HEK293 (cell line): ENCODE measurements at regions not wholly inside any gene's neighbourhood (a gene's known extent, or its start where the extent isn't known, plus 50 kb on each side); places are given as distances from the start of the nearest gene placed in this dataset.

Source experiments
- FEZF1 ChIP-seq: fragments of 450-650 bp; formaldehyde crosslinking; IDR thresholded peaks from 2 replicates; pipeline ENCODE4 v1.5.1; 2016; ENCODE audit warnings: missing biosample characterization, missing genetic modification characterization
- GFI1B ChIP-seq: fragments of 450-650 bp; formaldehyde crosslinking; IDR thresholded peaks from 2 replicates; pipeline ENCODE4 v1.5.1; 2016; ENCODE audit warnings: missing biosample characterization, missing genetic modification characterization
- GLIS1 ChIP-seq: fragments of 450-650 bp; formaldehyde crosslinking; IDR thresholded peaks from 2 replicates; pipeline ENCODE4 v1.5.1; 2016; ENCODE audit warnings: missing biosample characterization, missing genetic modification characterization
- KLF8 ChIP-seq: fragments of 450-650 bp; formaldehyde crosslinking; IDR thresholded peaks from 2 replicates; pipeline ENCODE4 v1.5.1; 2016; ENCODE audit warnings: missing biosample characterization, missing genetic modification characterization
- SP7 ChIP-seq: fragments of 450-650 bp; formaldehyde crosslinking; IDR thresholded peaks from 2 replicates; pipeline ENCODE4 v1.5.1; 2016; ENCODE audit warnings: missing biosample characterization, missing genetic modification characterization
- WT1 ChIP-seq: fragments of 450-650 bp; formaldehyde crosslinking; IDR thresholded peaks from 2 replicates; pipeline ENCODE4 v1.5.1; 2016; ENCODE audit warnings: missing biosample characterization, missing genetic modification characterization
- ZBTB17 ChIP-seq: fragments of 450-650 bp; formaldehyde crosslinking; IDR thresholded peaks from 2 replicates; pipeline ENCODE4 v1.5.1; 2016; ENCODE audit warnings: missing biosample characterization, missing genetic modification characterization
- ZBTB48 ChIP-seq: fragments of 450-650 bp; formaldehyde crosslinking; IDR thresholded peaks from 2 replicates; pipeline ENCODE4 v1.5.1; 2016; ENCODE audit warnings: missing biosample characterization, missing genetic modification characterization
- ZBTB8A ChIP-seq: fragments of 450-650 bp; formaldehyde crosslinking; IDR thresholded peaks from 2 replicates; pipeline ENCODE4 v1.5.1; 2016; ENCODE audit warnings: missing biosample characterization, missing genetic modification characterization
- ZNF10 ChIP-seq: fragments of 450-650 bp; formaldehyde crosslinking; IDR thresholded peaks from 2 replicates; pipeline ENCODE4 v1.5.1; 2017; ENCODE audit warnings: missing biosample characterization, missing genetic modification characterization
- ZNF311 ChIP-seq: fragments of 450-650 bp; formaldehyde crosslinking; IDR thresholded peaks from 2 replicates; pipeline ENCODE4 v1.5.1; 2017; ENCODE audit warnings: missing biosample characterization, missing genetic modification characterization, borderline replicate concordance
- ZNF391 ChIP-seq: fragments of 450-650 bp; formaldehyde crosslinking; IDR thresholded peaks from 2 replicates; pipeline ENCODE4 v1.5.1; 2016; ENCODE audit warnings: low read depth, missing biosample characterization, missing genetic modification characterization, borderline replicate concordance
- ZNF473 ChIP-seq: fragments of 450-650 bp; formaldehyde crosslinking; IDR thresholded peaks from 2 replicates; pipeline ENCODE4 v1.5.1; 2017; ENCODE audit warnings: missing biosample characterization, missing genetic modification characterization
- ZNF548 ChIP-seq: fragments of 450-650 bp; formaldehyde crosslinking; IDR thresholded peaks from 2 replicates; pipeline ENCODE4 v1.5.1; 2016; ENCODE audit warnings: missing biosample characterization, missing genetic modification characterization
- ZNF555 ChIP-seq: fragments of 450-650 bp; formaldehyde crosslinking; conservative IDR thresholded peaks from 2 replicates; pipeline ENCODE4 v1.5.1; 2017; ENCODE audit warnings: missing biosample characterization, mild to moderate bottlenecking, missing genetic modification characterization, inconsistent platforms
- ZNF558 ChIP-seq: fragments of 450-650 bp; formaldehyde crosslinking; IDR thresholded peaks from 2 replicates; pipeline ENCODE4 v1.5.1; 2016; ENCODE audit warnings: missing biosample characterization, missing genetic modification characterization
- ZNF623 ChIP-seq: fragments of 450-650 bp; formaldehyde crosslinking; IDR thresholded peaks from 2 replicates; pipeline ENCODE4 v1.5.1; 2016; ENCODE audit warnings: missing biosample characterization, missing genetic modification characterization
- ZNF660 ChIP-seq: fragments of 450-650 bp; IDR thresholded peaks from 2 replicates; pipeline ENCODE4 v1.5.1; 2018; ENCODE audit warnings: missing biosample characterization, mild to moderate bottlenecking, missing genetic modification characterization
- ZNF701 ChIP-seq: fragments of 450-650 bp; formaldehyde crosslinking; IDR thresholded peaks from 2 replicates; pipeline ENCODE4 v1.5.1; 2016; ENCODE audit warnings: missing biosample characterization, missing genetic modification characterization
- ZNF747 ChIP-seq: fragments of 450-650 bp; formaldehyde crosslinking; IDR thresholded peaks from 2 replicates; pipeline ENCODE4 v1.5.1; 2016; ENCODE audit warnings: missing biosample characterization, missing genetic modification characterization
- ZNF843 ChIP-seq: fragments of 450-650 bp; formaldehyde crosslinking; IDR thresholded peaks from 2 replicates; pipeline ENCODE4 v1.5.1; 2016; ENCODE audit warnings: missing biosample characterization, missing genetic modification characterization
- TF ChIP-seq, protein P1 (sequence below): fragments of 450-650 bp; formaldehyde crosslinking; IDR thresholded peaks from 2 replicates; pipeline ENCODE4 v1.5.1; 2016; ENCODE audit warnings: missing biosample characterization, missing genetic modification characterization
- TF ChIP-seq, protein P2 (sequence below): fragments of 450-650 bp; formaldehyde crosslinking; IDR thresholded peaks from 2 replicates; pipeline ENCODE4 v1.5.1; 2016; ENCODE audit warnings: missing biosample characterization, missing genetic modification characterization, borderline replicate concordance
- TF ChIP-seq, protein P3 (sequence below): fragments of 450-650 bp; IDR thresholded peaks from 2 replicates; pipeline ENCODE4 v1.5.1; 2018; ENCODE audit warnings: missing biosample characterization, missing genetic modification characterization
- TF ChIP-seq, protein P4 (sequence below): fragments of 450-650 bp; formaldehyde crosslinking; IDR thresholded peaks from 2 replicates; pipeline ENCODE4 v1.5.1; 2016; ENCODE audit warnings: missing biosample characterization, missing genetic modification characterization, low read depth
- TF ChIP-seq, protein P5 (sequence below): fragments of 450-650 bp; IDR thresholded peaks from 2 replicates; pipeline ENCODE4 v1.5.1; 2018; ENCODE audit warnings: missing biosample characterization, mild to moderate bottlenecking, missing genetic modification characterization

DNA sequence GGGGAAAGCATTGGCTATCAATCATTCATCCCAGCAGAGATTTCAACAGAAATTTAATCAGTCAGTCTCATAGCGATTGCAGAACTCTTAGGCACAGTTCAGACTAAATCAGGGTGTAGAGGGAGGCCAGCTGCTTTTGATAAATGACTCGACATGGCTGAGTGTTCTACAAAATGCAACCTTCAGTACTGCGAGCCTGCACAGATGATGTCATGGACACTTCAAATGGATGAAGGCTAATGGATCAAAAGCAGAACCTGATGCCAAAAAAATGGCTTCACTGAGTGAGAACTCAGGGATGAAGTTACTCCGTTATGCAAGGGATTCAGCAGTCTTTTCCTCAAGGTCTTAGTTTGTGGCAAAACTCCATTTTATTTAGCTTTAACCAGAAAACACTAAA is 167.3 kb downstream of the DACT1 start (continued):
- TF ChIP-seq ZNF391 (tag by site-specific recombination) (no peak), GFI1B (tag by site-specific recombination) (peak; percentile 90), ZBTB48 (tag by site-specific recombination) (peak; percentile 29; the same call in 1 of the 2 replicates), ZNF473 (no peak), WT1 (peak; percentile 86), KLF8 (tag by site-specific recombination) (peak; percentile 29), ZNF558 (tag by site-specific recombination) (0 out of 2 replicates have a peak, but pooled peaks have one; percentile 17), ZNF311 (tag by site-specific recombination) (no peak), ZNF548 (no peak), SP7 (tag by site-specific recombination) (peak; percentile 85), ZBTB8A (peak; percentile 77), ZNF660 (tag by site-specific recombination) (peak; percentile 82; the same call in 1 of the 2 replicates), ZNF701 (tag by site-specific recombination) (no peak), FEZF1 (tag by site-specific recombination) (peak; percentile 60; the same call in 1 of the 2 replicates), ZNF747 (tag by site-specific recombination) (no peak), GLIS1 (tag by site-specific recombination) (no peak), ZNF843 (tag by site-specific recombination) (peak; percentile 72; the same call in 1 of the 2 replicates), ZBTB17 (tag by site-specific recombination) (peak; percentile 86), ZNF555 (tag by site-specific recombination) (no peak), ZNF623 (tag by site-specific recombination) (no peak), ZNF10 (tag by site-specific recombination) (peak; percentile 47; the same call in 1 of the 2 replicates)
- TF ChIP-seq, protein P1, sequence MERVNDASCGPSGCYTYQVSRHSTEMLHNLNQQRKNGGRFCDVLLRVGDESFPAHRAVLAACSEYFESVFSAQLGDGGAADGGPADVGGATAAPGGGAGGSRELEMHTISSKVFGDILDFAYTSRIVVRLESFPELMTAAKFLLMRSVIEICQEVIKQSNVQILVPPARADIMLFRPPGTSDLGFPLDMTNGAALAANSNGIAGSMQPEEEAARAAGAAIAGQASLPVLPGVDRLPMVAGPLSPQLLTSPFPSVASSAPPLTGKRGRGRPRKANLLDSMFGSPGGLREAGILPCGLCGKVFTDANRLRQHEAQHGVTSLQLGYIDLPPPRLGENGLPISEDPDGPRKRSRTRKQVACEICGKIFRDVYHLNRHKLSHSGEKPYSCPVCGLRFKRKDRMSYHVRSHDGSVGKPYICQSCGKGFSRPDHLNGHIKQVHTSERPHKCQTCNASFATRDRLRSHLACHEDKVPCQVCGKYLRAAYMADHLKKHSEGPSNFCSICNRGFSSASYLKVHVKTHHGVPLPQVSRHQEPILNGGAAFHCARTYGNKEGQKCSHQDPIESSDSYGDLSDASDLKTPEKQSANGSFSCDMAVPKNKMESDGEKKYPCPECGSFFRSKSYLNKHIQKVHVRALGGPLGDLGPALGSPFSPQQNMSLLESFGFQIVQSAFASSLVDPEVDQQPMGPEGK (tag by site-specific recombination), result no peak; the same call in 1 of the 2 replicates
- TF ChIP-seq, protein P2, sequence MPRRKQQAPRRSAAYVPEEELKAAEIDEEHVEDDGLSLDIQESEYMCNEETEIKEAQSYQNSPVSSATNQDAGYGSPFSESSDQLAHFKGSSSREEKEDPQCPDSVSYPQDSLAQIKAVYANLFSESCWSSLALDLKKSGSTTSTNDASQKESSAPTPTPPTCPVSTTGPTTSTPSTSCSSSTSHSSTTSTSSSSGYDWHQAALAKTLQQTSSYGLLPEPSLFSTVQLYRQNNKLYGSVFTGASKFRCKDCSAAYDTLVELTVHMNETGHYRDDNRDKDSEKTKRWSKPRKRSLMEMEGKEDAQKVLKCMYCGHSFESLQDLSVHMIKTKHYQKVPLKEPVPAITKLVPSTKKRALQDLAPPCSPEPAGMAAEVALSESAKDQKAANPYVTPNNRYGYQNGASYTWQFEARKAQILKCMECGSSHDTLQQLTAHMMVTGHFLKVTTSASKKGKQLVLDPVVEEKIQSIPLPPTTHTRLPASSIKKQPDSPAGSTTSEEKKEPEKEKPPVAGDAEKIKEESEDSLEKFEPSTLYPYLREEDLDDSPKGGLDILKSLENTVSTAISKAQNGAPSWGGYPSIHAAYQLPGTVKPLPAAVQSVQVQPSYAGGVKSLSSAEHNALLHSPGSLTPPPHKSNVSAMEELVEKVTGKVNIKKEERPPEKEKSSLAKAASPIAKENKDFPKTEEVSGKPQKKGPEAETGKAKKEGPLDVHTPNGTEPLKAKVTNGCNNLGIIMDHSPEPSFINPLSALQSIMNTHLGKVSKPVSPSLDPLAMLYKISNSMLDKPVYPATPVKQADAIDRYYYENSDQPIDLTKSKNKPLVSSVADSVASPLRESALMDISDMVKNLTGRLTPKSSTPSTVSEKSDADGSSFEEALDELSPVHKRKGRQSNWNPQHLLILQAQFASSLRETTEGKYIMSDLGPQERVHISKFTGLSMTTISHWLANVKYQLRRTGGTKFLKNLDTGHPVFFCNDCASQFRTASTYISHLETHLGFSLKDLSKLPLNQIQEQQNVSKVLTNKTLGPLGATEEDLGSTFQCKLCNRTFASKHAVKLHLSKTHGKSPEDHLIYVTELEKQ (tag by site-specific recombination), result peak; percentile 88
- TF ChIP-seq, protein P3, sequence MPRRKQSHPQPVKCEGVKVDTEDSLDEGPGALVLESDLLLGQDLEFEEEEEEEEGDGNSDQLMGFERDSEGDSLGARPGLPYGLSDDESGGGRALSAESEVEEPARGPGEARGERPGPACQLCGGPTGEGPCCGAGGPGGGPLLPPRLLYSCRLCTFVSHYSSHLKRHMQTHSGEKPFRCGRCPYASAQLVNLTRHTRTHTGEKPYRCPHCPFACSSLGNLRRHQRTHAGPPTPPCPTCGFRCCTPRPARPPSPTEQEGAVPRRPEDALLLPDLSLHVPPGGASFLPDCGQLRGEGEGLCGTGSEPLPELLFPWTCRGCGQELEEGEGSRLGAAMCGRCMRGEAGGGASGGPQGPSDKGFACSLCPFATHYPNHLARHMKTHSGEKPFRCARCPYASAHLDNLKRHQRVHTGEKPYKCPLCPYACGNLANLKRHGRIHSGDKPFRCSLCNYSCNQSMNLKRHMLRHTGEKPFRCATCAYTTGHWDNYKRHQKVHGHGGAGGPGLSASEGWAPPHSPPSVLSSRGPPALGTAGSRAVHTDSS (tag by site-specific recombination), result peak; percentile 75
- TF ChIP-seq, protein P4, sequence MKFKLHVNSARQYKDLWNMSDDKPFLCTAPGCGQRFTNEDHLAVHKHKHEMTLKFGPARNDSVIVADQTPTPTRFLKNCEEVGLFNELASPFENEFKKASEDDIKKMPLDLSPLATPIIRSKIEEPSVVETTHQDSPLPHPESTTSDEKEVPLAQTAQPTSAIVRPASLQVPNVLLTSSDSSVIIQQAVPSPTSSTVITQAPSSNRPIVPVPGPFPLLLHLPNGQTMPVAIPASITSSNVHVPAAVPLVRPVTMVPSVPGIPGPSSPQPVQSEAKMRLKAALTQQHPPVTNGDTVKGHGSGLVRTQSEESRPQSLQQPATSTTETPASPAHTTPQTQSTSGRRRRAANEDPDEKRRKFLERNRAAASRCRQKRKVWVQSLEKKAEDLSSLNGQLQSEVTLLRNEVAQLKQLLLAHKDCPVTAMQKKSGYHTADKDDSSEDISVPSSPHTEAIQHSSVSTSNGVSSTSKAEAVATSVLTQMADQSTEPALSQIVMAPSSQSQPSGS (tag by site-specific recombination), result peak; percentile 89
- TF ChIP-seq, protein P5, sequence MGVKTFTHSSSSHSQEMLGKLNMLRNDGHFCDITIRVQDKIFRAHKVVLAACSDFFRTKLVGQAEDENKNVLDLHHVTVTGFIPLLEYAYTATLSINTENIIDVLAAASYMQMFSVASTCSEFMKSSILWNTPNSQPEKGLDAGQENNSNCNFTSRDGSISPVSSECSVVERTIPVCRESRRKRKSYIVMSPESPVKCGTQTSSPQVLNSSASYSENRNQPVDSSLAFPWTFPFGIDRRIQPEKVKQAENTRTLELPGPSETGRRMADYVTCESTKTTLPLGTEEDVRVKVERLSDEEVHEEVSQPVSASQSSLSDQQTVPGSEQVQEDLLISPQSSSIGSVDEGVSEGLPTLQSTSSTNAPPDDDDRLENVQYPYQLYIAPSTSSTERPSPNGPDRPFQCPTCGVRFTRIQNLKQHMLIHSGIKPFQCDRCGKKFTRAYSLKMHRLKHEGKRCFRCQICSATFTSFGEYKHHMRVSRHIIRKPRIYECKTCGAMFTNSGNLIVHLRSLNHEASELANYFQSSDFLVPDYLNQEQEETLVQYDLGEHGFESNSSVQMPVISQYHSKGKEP (tag by site-specific recombination), result peak; percentile 98
- TF ChIP-seq, all 188 proteins: peak for 30
